Gastroesophageal sphincter (tissue), 3 donors: ENCODE measurements at regions not wholly inside any gene's neighbourhood (a gene's known extent, or its start where the extent isn't known, plus 50 kb on each side); places are given as distances from the start of the nearest gene placed in this dataset.

Experiments
- CTCF ChIP-seq, 4 experiments: fragments of 200-600 bp in 2 of 4; fragments of 450-650 bp in 2 of 4; sonication (generic) in 1 of 4; IDR thresholded peaks; one replicate each; pipeline ENCODE4 v1.5.1; 2017 to 2019; ENCODE audit warnings: antibody characterized with exemption in 4 of 4, mild to moderate bottlenecking in 2 of 4, moderate library complexity in 2 of 4
- POLR2A ChIP-seq, 2 donors: fragments of 450-650 bp; IDR thresholded peaks; one replicate each; pipeline ENCODE4 v1.6.1; 2017; ENCODE audit warnings: antibody characterized with exemption in 2 of 2, mild to moderate bottlenecking in 2 of 2, moderate library complexity in 1 of 2
- POLR2AphosphoS5 ChIP-seq: sonication (generic); formaldehyde crosslinking; IDR thresholded peaks from one replicate; pipeline ENCODE4 v1.6.1; 2017; ENCODE audit warnings: antibody characterized with exemption

DNA sequence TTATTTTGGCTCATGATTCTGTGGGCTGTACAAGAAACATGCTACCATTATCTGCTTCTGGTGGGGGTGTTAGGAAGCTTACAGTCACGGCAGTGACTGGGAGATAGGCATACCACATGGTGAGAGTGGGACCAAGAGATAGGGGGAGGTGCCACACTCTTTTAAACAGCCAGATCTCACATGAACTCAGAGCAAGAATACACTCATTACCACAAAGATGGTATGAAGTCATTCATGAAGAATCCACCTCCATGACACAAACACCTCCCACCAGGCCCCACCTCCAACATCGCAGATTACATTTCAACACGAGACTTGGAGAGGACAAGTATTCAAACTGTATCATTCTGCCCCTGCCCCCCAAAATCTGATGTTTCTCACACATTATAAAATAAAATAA is 2396.7 kb downstream of the PCDH7 start:
- no peak for TF ChIP-seq POLR2A (IDR thresholded peaks at IDR 0.05)
- no peak for TF ChIP-seq CTCF (IDR thresholded peaks at IDR 0.05)
- TF ChIP-seq POLR2AphosphoS5, result no peak
